DND-41 (cell line): ENCODE measurements at regions not wholly inside any gene's neighbourhood (a gene's known extent, or its start where the extent isn't known, plus 50 kb on each side); places are given as distances from the start of the nearest gene placed in this dataset.

ENCODE experiments used
- ATAC-seq: fragments of 200-7000 bp; cut with Tn5 transposase; 3 replicates; pipeline ENCODE4 v1.9.1; 2021; ENCODE audit warnings: low read depth; ENCODE audit not compliant: insufficient read depth
- DNase-seq: peaks from one replicate; pipeline ENCODE4 v3.0.0-alpha.2; 2020
- H2AFZ ChIP-seq: 2 replicates; pipeline ENCODE4 v1.6.0; 2012; ENCODE audit warnings: low read depth, low read length
- H3K27ac ChIP-seq: 2 replicates; pipeline ENCODE4 v1.5.1; 2012; ENCODE audit warnings: low read length, inconsistent platforms
- H3K27me3 ChIP-seq: fragments of 200-600 bp; sonication (generic); 2 replicates; pipeline ENCODE4 v1.6.0; 2012; ENCODE audit warnings: low read length, mild to moderate bottlenecking, inconsistent platforms; ENCODE audit not compliant: insufficient read depth, poor library complexity
- H3K36me3 ChIP-seq: 2 replicates; pipeline ENCODE4 v1.5.1; 2012; ENCODE audit warnings: low read length, inconsistent platforms; ENCODE audit not compliant: insufficient read depth
- H3K4me1 ChIP-seq: 2 replicates; pipeline ENCODE4 v1.5.1; 2012; ENCODE audit warnings: mild to moderate bottlenecking, low read length; ENCODE audit not compliant: insufficient read depth
- H3K4me2 ChIP-seq: 2 replicates; pipeline ENCODE4 v1.6.0; 2012; ENCODE audit warnings: mild to moderate bottlenecking, moderate library complexity, low read length, inconsistent platforms; ENCODE audit not compliant: insufficient read depth
- H3K4me3 ChIP-seq, 2 experiments: fragments of 200-600 bp in 1 of 2; shearing (Covaris generic) in 1 of 2; 2 replicates each; pipeline ENCODE4 v1.5.1; 2012 to 2016; ENCODE audit warnings: inconsistent platforms in 2 of 2, low read length in 2 of 2, mild to moderate bottlenecking in 2 of 2, low read depth in 1 of 2, moderate library complexity in 1 of 2
- H3K79me2 ChIP-seq: 2 replicates; pipeline ENCODE4 v1.6.0; 2012; ENCODE audit warnings: low read length, inconsistent platforms; ENCODE audit not compliant: insufficient read depth
- H3K9ac ChIP-seq: 2 replicates; pipeline ENCODE4 v1.6.0; 2012; ENCODE audit warnings: low read depth, mild to moderate bottlenecking, inconsistent platforms, low read length, moderate library complexity
- H3K9me3 ChIP-seq: 2 replicates; pipeline ENCODE4 v1.5.1; 2012; ENCODE audit warnings: low read length, moderate library complexity, mild to moderate bottlenecking, inconsistent platforms; ENCODE audit not compliant: insufficient read depth, severe bottlenecking
- H4K20me1 ChIP-seq: 2 replicates; pipeline ENCODE4 v1.6.0; 2012; ENCODE audit warnings: low read length; ENCODE audit not compliant: insufficient read depth
- EZH2 ChIP-seq: IDR thresholded peaks from 3 replicates; pipeline ENCODE4 v1.6.1; 2012; ENCODE audit warnings: borderline replicate concordance, low read depth, mild to moderate bottlenecking, moderate library complexity, low read length, inconsistent platforms; ENCODE audit not compliant: severe bottlenecking
- TF ChIP-seq, protein P1 (sequence below): IDR thresholded peaks from 2 replicates; pipeline ENCODE4 v1.5.1; 2012; ENCODE audit warnings: borderline replicate concordance, low read length, moderate library complexity, mild to moderate bottlenecking; ENCODE audit not compliant: poor library complexity, severe bottlenecking; ENCODE audit errors: extremely low read depth

DNA sequence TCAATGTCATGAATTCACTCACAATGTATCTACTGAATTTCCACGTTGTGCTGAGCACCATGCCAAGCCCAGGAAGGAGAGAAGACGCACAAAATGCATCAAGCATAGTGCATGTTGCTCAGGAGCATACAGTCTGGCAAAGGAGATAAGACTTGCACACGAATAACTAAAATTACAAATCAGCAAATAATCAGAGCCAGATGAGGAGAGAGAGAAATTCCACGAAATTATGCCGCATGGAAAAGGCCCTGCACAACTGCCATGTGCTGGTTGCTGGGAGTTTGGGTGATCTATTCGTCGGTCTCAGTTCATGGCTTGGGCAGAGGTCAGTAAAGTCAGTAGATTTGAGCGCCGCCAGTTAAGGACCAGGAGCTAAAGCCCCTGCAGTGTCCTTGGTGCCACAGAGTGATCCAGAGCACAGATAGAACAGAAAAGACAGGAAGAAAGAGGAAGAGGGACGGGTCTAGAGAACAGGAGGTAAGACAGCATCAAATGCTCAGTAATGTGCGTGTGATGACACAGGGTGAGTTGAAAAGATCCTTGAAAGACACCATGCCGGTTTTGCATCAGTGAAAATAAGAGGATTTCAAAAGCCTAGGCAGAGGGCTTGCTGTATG is 55.1 kb upstream of the ZNF281 start:
- Histone ChIP-seq H3K4me3 (no peak overlapping the region), H3K9me3 (no peaks in the 10 kb centered on the region), H3K27ac (no peak overlapping the region), H3K36me3 (no peaks in the 10 kb centered on the region), H3K4me1 (no peaks in the 10 kb centered on the region), H3K27me3 (peaks cover 20% of the 10 kb centered on the region), H3K79me2 (no peaks in the 10 kb centered on the region), H3K9ac (no peak overlapping the region), H3K4me2 (no peak overlapping the region), H4K20me1 (no peaks in the 10 kb centered on the region), H2AFZ (no peak overlapping the region)
- no peak for ATAC-seq
- no peak for DNase-seq
- TF ChIP-seq, protein P1, sequence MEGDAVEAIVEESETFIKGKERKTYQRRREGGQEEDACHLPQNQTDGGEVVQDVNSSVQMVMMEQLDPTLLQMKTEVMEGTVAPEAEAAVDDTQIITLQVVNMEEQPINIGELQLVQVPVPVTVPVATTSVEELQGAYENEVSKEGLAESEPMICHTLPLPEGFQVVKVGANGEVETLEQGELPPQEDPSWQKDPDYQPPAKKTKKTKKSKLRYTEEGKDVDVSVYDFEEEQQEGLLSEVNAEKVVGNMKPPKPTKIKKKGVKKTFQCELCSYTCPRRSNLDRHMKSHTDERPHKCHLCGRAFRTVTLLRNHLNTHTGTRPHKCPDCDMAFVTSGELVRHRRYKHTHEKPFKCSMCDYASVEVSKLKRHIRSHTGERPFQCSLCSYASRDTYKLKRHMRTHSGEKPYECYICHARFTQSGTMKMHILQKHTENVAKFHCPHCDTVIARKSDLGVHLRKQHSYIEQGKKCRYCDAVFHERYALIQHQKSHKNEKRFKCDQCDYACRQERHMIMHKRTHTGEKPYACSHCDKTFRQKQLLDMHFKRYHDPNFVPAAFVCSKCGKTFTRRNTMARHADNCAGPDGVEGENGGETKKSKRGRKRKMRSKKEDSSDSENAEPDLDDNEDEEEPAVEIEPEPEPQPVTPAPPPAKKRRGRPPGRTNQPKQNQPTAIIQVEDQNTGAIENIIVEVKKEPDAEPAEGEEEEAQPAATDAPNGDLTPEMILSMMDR, result no peak
- TF ChIP-seq EZH2, result no peak
